Type B pancreatic cell (in vitro differentiated cells): ENCODE measurements at regions not wholly inside any gene's neighbourhood (a gene's known extent, or its start where the extent isn't known, plus 50 kb on each side); places are given as distances from the start of the nearest gene placed in this dataset.

Source experiments
- DNase-seq: peaks from one replicate; pipeline ENCODE4 v3.0.0; 2021; ENCODE audit warnings: mixed read lengths; ENCODE audit not compliant: unreplicated experiment; ENCODE audit errors: extremely low spot score
- H3K27ac Mint-ChIP-seq: 2 replicates; pipeline ENCODE4 v1.8.0; 2021; ENCODE audit warnings: mild to moderate bottlenecking, mixed read lengths
- H3K27me3 Mint-ChIP-seq: 2 replicates; pipeline ENCODE4 v1.8.0; 2021; ENCODE audit warnings: mixed read lengths
- H3K36me3 Mint-ChIP-seq: 2 replicates; pipeline ENCODE4 v1.8.0; 2021; ENCODE audit warnings: mixed read lengths
- H3K4me1 Mint-ChIP-seq: one replicate; pipeline ENCODE4 v1.8.0; 2021; ENCODE audit warnings: mixed read lengths; ENCODE audit not compliant: unreplicated experiment
- H3K4me3 Mint-ChIP-seq: 2 replicates; pipeline ENCODE4 v1.8.0; 2021; ENCODE audit warnings: mild to moderate bottlenecking, mixed read lengths
- H3K9me3 Mint-ChIP-seq: 2 replicates; pipeline ENCODE4 v1.8.0; 2021; ENCODE audit warnings: mixed read lengths
- TF ChIP-seq, protein P1 (sequence below): fragments of 200-600 bp; sonication (generic); conservative IDR thresholded peaks from 2 replicates; pipeline ENCODE4 v1.5.0; 2021; ENCODE audit warnings: antibody characterized with exemption, mild to moderate bottlenecking

DNA sequence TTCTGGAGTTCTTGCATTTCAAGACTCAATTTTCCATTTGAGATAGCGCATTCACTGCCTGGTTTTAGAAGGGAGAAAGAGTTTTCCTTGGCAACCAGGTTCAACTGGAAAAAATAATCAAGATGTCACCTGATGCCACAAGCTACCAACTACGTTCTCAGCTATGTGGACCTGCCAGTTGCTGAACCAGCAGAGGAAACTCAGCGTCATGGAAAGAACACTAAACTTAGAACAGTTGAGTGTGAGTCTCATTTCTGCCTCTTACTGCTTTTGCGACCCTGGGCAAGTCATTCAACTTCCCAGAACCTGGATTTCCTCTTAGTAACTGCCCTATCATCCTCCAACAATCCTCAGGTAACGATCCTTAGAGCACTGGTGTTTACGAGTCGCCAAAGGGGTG lies 373.0 kb upstream of the ESRRG start:
- H3K9me3 Mint-ChIP-seq, result no peaks in the 10 kb centered on the region
- TF ChIP-seq, protein P1, sequence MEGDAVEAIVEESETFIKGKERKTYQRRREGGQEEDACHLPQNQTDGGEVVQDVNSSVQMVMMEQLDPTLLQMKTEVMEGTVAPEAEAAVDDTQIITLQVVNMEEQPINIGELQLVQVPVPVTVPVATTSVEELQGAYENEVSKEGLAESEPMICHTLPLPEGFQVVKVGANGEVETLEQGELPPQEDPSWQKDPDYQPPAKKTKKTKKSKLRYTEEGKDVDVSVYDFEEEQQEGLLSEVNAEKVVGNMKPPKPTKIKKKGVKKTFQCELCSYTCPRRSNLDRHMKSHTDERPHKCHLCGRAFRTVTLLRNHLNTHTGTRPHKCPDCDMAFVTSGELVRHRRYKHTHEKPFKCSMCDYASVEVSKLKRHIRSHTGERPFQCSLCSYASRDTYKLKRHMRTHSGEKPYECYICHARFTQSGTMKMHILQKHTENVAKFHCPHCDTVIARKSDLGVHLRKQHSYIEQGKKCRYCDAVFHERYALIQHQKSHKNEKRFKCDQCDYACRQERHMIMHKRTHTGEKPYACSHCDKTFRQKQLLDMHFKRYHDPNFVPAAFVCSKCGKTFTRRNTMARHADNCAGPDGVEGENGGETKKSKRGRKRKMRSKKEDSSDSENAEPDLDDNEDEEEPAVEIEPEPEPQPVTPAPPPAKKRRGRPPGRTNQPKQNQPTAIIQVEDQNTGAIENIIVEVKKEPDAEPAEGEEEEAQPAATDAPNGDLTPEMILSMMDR, result no peak
- peaks cover 3% of the 10 kb centered on the region for H3K4me1 Mint-ChIP-seq
- H3K27ac Mint-ChIP-seq, result no peak overlapping the region
- DNase-seq, result no peak
- H3K36me3 Mint-ChIP-seq, result no peaks in the 10 kb centered on the region
- H3K4me3 Mint-ChIP-seq, result no peak overlapping the region
- H3K27me3 Mint-ChIP-seq, result peaks cover 36% of the 10 kb centered on the region

DNA sequence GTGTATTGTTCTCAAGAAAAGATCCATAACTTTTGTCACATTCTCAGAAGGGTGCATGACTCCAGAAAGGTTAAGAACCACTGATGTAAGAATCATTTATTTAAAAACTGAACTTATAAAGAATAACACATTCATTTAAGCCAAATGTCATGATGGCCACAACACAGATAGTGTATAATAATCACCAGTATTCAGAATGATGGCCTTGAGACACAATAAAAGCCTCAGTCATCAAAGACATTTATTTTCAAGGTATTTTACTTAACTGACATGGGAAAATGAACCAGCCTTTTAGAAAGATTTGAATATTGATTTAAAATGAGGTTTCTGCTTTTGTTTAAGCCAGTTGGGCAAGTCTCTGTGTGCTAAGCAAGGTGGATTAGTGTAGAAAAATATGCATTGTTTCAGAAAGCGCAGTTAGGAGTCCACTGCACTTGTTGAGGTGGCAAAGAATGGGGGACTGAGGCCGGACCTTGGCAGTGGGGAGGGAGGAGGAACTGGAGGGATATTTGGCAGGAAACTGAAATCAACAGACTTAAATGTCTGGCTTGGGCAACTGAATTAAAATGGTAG lies 371.9 kb upstream of the ESRRG start:
- H3K27me3 Mint-ChIP-seq, result peaks cover 36% of the 10 kb centered on the region
- DNase-seq, result no peak
- no peaks in the 10 kb centered on the region for H3K9me3 Mint-ChIP-seq
- H3K4me1 Mint-ChIP-seq, result peaks cover 10% of the 10 kb centered on the region
- H3K36me3 Mint-ChIP-seq, result no peaks in the 10 kb centered on the region
- TF ChIP-seq, protein P1, result no peak
- no peak overlapping the region for H3K4me3 Mint-ChIP-seq
- H3K27ac Mint-ChIP-seq, result no peak overlapping the region

DNA sequence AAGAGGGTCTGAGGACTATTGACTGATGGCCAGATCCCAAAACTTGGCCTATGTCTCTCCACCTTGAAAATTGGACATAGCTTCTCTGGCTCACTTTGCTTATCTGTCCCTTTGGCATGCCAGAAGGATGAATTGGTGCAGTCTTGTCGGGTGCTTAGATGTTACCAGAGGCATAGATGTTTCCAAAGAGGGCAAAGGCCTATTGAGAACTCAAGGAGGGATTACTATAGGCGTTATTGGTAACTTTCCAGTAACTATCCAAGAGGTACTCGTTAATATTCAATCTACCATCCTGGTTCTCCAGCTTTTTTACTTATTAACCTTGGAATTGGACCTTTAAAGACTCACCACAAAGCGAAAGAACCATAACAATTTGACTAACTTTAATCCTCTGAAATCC lies 368.3 kb upstream of the ESRRG start:
- Mint-ChIP-seq H3K4me1 (peaks cover 36% of the 10 kb centered on the region), H3K9me3 (no peaks in the 10 kb centered on the region), H3K27ac (no peak overlapping the region), H3K4me3 (peak overlapping the region; percentile 94), H3K27me3 (peaks cover 51% of the 10 kb centered on the region), H3K36me3 (no peaks in the 10 kb centered on the region)
- no peak for DNase-seq
- TF ChIP-seq, protein P1, result no peak

DNA sequence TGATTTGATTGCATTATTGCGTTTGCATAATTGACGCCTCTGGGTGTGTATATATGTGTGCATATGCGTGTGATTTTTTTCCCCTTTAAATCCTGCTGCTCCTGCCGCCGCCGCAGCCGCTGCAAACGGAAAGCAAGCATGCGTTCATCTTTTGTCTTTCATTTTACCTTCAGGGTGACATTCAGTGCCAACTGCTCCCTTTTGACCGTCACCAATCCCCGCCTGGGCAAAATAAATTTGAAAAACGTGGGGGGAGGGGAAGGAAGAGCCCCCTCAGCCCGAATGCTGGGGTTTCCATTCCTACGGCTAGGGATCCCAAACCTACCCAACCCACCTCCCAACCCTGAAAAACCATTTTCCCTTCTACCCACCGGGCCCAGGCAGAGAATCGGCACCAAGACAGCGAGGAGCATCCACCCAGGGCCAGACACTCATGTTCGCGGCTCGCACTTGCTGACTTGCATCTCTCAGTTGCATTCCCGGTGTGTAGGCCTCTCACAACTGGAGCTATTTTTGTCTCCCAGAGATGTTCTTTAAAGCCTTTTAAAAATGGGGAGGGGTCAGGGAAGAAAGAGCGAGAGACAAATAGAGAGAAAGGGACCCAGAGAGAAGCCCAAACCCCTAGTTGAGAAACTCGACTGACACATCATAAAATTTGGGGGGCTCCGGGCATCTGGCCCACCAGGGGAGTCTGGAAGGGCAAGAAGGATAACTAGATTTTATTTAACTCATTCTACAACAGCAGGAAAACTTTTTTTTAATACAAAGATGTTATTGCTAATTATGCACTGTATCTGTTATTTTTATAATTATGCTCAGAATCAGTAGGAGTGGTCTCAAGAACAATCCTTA lies 367.1 kb upstream of the ESRRG start:
- TF ChIP-seq, protein P1, result no peak
- Mint-ChIP-seq H3K27ac (peak overlapping the region; percentile 69), H3K27me3 (peaks cover 55% of the 10 kb centered on the region), H3K4me3 (peak overlapping the region; percentile 94), H3K36me3 (no peaks in the 10 kb centered on the region), H3K4me1 (peaks cover 36% of the 10 kb centered on the region), H3K9me3 (no peaks in the 10 kb centered on the region)
- DNase-seq, result no peak

DNA sequence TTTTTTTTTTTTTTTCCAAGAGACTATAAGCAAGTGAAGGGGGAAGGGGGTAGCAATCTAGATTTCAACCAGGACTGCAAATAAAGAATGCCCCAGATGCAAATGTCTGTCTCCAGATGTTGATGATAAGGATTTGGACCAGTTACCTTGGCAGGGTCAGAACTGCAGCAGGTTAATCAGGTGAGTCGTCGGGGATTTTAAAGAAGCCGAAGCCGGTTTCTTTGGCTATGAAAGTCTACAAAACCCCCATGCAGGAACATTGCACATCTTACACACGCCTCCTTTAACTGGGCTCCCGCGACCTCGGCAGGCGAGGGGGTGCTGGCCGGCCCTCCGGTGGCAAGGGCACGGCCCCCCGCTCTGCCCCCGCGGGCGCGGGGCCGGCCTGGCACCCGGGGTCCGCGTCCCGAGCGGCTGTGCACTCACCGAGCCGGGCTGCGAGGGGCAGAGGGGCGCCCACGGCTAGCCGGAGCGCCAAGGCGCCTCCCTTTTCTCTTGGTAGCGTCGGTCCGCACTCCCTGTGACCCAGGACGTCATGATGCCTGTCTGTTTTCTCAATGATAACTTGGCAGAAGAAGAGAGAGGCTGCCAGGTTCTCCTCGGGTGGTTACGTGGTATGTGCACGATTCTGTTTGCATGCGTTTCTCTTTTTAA lies 366.3 kb upstream of the ESRRG start:
- Mint-ChIP-seq H3K27ac (peak overlapping the region; percentile 69), H3K36me3 (no peaks in the 10 kb centered on the region), H3K4me1 (peaks cover 36% of the 10 kb centered on the region), H3K4me3 (peak overlapping the region; percentile 94), H3K27me3 (peaks cover 53% of the 10 kb centered on the region), H3K9me3 (no peaks in the 10 kb centered on the region)
- no peak for DNase-seq
- TF ChIP-seq, protein P1, result no peak
